Ishikawa (cell line): ENCODE measurements at regions not wholly inside any gene's neighbourhood (a gene's known extent, or its start where the extent isn't known, plus 50 kb on each side); places are given as distances from the start of the nearest gene placed in this dataset.
A peak's percentile ranks its signal among the peaks of the same experiment; 100 is the strongest.

Experiments
- CEBPB ChIP-seq: IDR thresholded peaks from 2 replicates; pipeline ENCODE4 v1.6.1; 2012
- CREB1 ChIP-seq: IDR thresholded peaks from 2 replicates; pipeline ENCODE4 v1.6.1; 2012; ENCODE audit warnings: low read depth
- EGR1 ChIP-seq: IDR thresholded peaks from 2 replicates; pipeline ENCODE4 v1.6.1; 2012
- EP300 ChIP-seq: IDR thresholded peaks from 2 replicates; pipeline ENCODE4 v1.6.1; 2012; ENCODE audit warnings: borderline replicate concordance
- FOXM1 ChIP-seq: IDR thresholded peaks from 2 replicates; pipeline ENCODE4 v1.6.1; 2012; ENCODE audit warnings: low read depth, borderline replicate concordance
- NFIC ChIP-seq: IDR thresholded peaks from 2 replicates; pipeline ENCODE4 v1.6.1; 2012
- RAD21 ChIP-seq: IDR thresholded peaks from 2 replicates; pipeline ENCODE4 v1.6.1; 2012; ENCODE audit warnings: low read depth
- TAF1 ChIP-seq: IDR thresholded peaks from 2 replicates; pipeline ENCODE4 v1.6.1; 2012; ENCODE audit warnings: low read depth, mild to moderate bottlenecking
- TCF12 ChIP-seq: IDR thresholded peaks from 2 replicates; pipeline ENCODE4 v1.6.1; 2012; ENCODE audit warnings: low read depth
- TEAD4 ChIP-seq: IDR thresholded peaks from 2 replicates; pipeline ENCODE4 v1.6.1; 2012
- YY1 ChIP-seq: IDR thresholded peaks from 2 replicates; pipeline ENCODE4 v1.6.1; 2012; ENCODE audit warnings: low read depth
- ZBTB7A ChIP-seq: IDR thresholded peaks from 2 replicates; pipeline ENCODE4 v1.6.1; 2012; ENCODE audit warnings: low read depth
- TF ChIP-seq, protein P1 (sequence below): IDR thresholded peaks from 2 replicates; pipeline ENCODE4 v1.6.1; 2012
- TF ChIP-seq, protein P2 (sequence below): IDR thresholded peaks from 2 replicates; pipeline ENCODE4 v1.6.1; 2012; ENCODE audit warnings: low read depth, mild to moderate bottlenecking
- TF ChIP-seq, protein P3 (sequence below): IDR thresholded peaks from 2 replicates; pipeline ENCODE4 v1.6.1; 2012

DNA sequence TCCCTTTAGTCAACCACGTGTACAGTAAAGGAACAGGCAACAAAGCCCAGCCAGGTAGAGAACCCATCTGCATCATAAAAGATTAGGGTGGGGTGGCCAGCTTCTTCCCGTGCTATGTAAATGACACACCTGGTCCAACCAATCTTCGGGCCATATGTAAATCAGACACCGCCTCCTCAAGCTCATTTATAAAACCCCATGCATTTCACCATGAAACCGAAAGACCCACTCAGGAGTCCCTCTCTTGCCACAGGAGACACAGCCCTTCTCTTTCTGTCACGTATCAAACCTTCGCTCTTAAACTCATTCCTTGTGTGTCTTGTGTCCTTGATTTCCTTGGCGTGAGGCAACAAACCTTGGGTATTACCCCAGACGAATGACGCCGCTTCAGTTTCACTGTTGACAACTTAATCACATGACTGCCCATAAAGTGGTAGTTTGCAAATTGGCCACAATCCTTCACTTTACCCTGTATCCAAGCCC lies 59.8 kb upstream of the TBPL2 start:
- TF ChIP-seq YY1 = no peak
- no peak for TF ChIP-seq CREB1
- TF ChIP-seq, protein P1, sequence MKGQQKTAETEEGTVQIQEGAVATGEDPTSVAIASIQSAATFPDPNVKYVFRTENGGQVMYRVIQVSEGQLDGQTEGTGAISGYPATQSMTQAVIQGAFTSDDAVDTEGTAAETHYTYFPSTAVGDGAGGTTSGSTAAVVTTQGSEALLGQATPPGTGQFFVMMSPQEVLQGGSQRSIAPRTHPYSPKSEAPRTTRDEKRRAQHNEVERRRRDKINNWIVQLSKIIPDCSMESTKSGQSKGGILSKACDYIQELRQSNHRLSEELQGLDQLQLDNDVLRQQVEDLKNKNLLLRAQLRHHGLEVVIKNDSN = 0 out of 2 replicates have a peak, but pooled peaks have one; percentile 4
- TF ChIP-seq CEBPB = no peak

DNA sequence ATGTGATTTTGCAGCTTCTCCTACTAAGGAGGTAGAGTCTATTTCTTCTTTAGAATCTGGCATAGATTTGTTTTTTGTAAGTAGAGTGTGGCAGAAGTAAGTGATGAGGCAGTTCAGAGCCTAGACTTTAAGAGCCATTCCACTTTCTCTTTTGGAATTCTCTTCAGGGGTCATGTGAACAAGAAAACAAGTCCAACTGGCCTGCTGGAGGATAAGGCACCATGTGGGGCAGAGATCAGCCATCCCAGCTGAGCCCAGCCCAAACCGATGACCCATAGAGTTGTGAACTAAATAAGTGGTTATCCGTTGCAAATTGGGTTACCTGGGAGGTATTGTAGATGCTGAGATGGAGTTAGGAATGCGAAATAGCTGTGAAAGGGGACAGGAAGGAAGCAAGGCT lies 60.3 kb upstream of the TBPL2 start:
- TF ChIP-seq EGR1 = no peak
- TF ChIP-seq, protein P1 = 0 out of 2 replicates have a peak, but pooled peaks have one; percentile 0
- TF ChIP-seq, protein P2, sequence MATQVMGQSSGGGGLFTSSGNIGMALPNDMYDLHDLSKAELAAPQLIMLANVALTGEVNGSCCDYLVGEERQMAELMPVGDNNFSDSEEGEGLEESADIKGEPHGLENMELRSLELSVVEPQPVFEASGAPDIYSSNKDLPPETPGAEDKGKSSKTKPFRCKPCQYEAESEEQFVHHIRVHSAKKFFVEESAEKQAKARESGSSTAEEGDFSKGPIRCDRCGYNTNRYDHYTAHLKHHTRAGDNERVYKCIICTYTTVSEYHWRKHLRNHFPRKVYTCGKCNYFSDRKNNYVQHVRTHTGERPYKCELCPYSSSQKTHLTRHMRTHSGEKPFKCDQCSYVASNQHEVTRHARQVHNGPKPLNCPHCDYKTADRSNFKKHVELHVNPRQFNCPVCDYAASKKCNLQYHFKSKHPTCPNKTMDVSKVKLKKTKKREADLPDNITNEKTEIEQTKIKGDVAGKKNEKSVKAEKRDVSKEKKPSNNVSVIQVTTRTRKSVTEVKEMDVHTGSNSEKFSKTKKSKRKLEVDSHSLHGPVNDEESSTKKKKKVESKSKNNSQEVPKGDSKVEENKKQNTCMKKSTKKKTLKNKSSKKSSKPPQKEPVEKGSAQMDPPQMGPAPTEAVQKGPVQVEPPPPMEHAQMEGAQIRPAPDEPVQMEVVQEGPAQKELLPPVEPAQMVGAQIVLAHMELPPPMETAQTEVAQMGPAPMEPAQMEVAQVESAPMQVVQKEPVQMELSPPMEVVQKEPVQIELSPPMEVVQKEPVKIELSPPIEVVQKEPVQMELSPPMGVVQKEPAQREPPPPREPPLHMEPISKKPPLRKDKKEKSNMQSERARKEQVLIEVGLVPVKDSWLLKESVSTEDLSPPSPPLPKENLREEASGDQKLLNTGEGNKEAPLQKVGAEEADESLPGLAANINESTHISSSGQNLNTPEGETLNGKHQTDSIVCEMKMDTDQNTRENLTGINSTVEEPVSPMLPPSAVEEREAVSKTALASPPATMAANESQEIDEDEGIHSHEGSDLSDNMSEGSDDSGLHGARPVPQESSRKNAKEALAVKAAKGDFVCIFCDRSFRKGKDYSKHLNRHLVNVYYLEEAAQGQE = no peak
- no peak for TF ChIP-seq YY1
- TF ChIP-seq ZBTB7A = no peak

DNA sequence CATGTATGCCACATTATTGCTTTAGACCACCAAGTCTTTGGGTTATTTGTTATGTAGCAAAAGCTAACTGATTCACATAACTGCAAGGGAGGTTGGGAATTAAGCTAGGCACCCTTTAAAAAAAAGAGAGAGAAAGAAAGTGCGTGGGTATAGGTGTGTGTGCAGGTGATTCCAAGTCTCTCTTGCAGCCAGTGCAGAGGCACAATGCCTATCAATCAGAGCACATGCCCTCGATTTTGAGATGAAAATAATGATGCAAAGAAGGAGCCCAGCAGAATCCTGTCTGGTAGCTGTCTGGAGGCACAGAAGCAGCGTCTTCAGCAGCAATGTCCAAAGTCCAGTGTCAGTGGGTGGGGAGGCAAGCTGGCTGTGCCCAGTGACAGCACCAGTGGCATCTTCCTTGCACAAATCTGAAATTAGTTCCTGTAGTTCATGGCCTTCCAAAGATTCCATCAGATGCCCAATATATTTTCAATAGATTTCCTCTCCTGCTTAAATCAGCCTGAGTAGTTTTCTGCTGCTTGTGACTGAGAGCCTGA lies 62.4 kb upstream of the TBPL2 start:
- no peak for TF ChIP-seq CEBPB

DNA sequence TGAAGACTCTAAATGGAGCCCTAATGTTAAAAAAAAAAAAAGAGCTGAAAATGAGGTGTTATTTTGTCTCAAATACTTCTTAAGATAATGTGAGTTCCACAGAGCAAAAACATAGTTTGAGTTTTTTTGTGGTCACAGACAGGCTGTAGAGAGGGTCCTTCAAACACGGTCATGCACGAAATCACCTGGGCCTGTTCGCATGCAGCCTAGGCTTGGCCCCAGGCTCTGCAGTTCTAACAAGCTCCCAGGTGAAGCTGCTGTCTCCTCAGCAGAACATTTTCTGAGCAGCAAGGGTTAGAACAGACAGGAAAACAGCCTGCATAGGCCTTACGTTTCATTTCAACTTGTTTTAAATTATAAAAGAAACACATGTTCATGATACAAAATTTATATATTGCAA lies 65.4 kb upstream of the TBPL2 start:
- TF ChIP-seq NFIC (no peak), YY1 (no peak), CEBPB (no peak), FOXM1 (no peak), TCF12 (no peak), ZBTB7A (no peak), TAF1 (no peak), CREB1 (no peak), TEAD4 (no peak), EP300 (no peak), RAD21 (no peak), EGR1 (no peak)
- TF ChIP-seq, protein P3, sequence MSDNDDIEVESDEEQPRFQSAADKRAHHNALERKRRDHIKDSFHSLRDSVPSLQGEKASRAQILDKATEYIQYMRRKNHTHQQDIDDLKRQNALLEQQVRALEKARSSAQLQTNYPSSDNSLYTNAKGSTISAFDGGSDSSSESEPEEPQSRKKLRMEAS = no peak
- TF ChIP-seq, protein P2 = no peak
- TF ChIP-seq, protein P1 = no peak

DNA sequence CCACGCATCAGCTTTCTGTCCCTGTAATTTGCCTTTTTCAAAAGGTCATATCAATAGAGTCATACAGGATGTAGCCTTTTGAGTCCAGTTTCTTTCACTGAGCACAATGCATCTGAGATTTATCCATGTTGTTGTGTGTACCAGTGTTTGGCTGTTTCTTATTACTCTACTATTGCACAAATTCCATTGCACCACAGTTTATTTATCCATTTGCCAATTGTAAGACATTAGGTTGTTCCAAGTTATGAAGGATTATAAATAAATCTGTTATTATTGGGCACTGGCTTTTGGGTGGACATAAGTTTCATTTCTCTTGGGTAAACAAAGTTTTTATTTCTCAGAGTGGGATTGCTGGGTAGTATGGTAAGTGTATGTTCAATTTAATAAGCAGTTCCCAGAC lies 68.3 kb upstream of the TBPL2 start:
- TF ChIP-seq, protein P1 = no peak
- no peak for TF ChIP-seq NFIC

DNA sequence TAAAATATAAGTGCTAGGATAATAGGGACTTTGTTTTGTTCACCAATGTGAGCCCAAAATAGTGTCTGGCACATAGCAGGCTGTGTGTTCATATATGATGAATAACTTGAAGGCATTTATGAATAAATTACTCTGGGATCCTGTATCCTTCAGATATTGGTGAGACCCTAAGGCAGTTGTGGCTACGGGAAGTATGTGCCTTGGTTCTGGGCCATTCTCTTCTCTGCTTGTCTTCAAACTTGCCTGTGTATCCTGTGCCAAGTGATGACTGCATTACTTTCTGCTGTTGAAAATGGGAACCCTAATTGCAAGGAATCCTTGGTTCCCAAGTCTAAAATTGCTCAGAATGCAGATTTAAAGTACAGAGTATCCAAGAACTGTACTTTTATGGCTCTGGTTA lies 67.6 kb upstream of the KTN1 start:
- TF ChIP-seq TCF12 = no peak
- TF ChIP-seq CREB1 = no peak
- TF ChIP-seq, protein P2 = no peak
- no peak for TF ChIP-seq CEBPB
- TF ChIP-seq YY1 = no peak
